ENCODE measurements at regions not wholly inside any gene's neighbourhood (a gene's known extent, or its start where the extent isn't known, plus 50 kb on each side); places are given as distances from the start of the nearest gene placed in this dataset.

DNA sequence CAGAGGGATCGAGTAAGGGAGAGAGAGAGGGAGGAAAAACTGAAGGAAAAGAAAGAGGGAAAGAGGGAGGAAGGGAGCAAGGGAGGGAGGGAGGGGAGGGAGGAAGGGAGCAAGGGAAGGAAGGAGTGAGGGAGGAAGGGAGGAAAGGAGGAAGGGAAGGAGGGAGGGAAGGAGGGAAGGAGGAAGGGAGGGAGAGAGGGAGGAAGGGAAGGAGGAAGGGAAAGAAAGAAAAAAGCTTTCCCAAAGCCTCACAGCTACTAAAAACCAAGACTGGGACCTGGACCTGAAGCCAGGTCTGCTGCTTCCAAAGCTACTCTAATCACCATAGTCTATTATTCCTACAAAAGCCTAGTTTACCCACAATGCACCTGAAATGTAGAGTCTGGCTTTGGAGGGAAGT, 259.8 kb upstream of the WWC1 start:
- H3K4me3 Mint-ChIP-seq (ENCODE audit: low read depth) = no peak overlapping the region
- TF ChIP-seq, protein P1, sequence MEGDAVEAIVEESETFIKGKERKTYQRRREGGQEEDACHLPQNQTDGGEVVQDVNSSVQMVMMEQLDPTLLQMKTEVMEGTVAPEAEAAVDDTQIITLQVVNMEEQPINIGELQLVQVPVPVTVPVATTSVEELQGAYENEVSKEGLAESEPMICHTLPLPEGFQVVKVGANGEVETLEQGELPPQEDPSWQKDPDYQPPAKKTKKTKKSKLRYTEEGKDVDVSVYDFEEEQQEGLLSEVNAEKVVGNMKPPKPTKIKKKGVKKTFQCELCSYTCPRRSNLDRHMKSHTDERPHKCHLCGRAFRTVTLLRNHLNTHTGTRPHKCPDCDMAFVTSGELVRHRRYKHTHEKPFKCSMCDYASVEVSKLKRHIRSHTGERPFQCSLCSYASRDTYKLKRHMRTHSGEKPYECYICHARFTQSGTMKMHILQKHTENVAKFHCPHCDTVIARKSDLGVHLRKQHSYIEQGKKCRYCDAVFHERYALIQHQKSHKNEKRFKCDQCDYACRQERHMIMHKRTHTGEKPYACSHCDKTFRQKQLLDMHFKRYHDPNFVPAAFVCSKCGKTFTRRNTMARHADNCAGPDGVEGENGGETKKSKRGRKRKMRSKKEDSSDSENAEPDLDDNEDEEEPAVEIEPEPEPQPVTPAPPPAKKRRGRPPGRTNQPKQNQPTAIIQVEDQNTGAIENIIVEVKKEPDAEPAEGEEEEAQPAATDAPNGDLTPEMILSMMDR (IDR thresholded peaks at IDR 0.05; ENCODE audit: unreplicated experiment) = no peak
- H3K27me3 Mint-ChIP-seq = peaks cover 23% of the 10 kb centered on the region
- peak overlapping the region; percentile 27 for H3K27ac Mint-ChIP-seq
- no peak for DNase-seq (ENCODE audit: low spot score, unreplicated experiment)
- no peaks in the 10 kb centered on the region for H3K36me3 Mint-ChIP-seq (ENCODE audit: insufficient read depth)
- no peaks in the 10 kb centered on the region for H3K4me1 Mint-ChIP-seq (ENCODE audit: low read depth)
- no peaks in the 10 kb centered on the region for H3K9me3 Mint-ChIP-seq (ENCODE audit: low read depth)

DNA sequence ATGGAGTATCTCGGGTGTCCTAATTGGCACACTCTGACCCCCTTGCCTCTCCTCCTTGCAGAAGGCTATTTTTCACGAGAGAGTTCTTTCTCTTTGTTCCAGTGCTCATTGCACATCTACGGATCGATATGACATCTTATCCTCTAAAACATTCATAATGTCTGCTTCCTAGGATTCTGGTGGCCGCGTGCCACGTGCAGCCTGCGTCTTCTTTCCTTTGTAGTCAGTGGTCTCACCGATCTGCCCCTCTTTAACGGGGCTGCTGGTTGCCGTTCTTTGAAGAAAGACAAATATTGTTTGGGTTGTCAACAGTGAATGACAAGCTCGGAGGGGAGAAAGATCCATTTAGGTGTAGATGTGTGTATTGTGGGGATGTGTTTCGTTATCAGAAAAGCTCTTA, 252.4 kb upstream of the WWC1 start:
- H3K9me3 Mint-ChIP-seq (ENCODE audit: low read depth) = no peaks in the 10 kb centered on the region
- H3K4me3 Mint-ChIP-seq (ENCODE audit: low read depth) = no peak overlapping the region
- TF ChIP-seq, protein P1 (IDR thresholded peaks at IDR 0.05; ENCODE audit: unreplicated experiment) = no peak
- no peaks in the 10 kb centered on the region for H3K36me3 Mint-ChIP-seq (ENCODE audit: insufficient read depth)
- DNase-seq (ENCODE audit: low spot score, unreplicated experiment) = no peak
- peaks cover 10% of the 10 kb centered on the region for H3K4me1 Mint-ChIP-seq (ENCODE audit: low read depth)
- peaks cover 21% of the 10 kb centered on the region for H3K27me3 Mint-ChIP-seq
- no peak overlapping the region for H3K27ac Mint-ChIP-seq

DNA sequence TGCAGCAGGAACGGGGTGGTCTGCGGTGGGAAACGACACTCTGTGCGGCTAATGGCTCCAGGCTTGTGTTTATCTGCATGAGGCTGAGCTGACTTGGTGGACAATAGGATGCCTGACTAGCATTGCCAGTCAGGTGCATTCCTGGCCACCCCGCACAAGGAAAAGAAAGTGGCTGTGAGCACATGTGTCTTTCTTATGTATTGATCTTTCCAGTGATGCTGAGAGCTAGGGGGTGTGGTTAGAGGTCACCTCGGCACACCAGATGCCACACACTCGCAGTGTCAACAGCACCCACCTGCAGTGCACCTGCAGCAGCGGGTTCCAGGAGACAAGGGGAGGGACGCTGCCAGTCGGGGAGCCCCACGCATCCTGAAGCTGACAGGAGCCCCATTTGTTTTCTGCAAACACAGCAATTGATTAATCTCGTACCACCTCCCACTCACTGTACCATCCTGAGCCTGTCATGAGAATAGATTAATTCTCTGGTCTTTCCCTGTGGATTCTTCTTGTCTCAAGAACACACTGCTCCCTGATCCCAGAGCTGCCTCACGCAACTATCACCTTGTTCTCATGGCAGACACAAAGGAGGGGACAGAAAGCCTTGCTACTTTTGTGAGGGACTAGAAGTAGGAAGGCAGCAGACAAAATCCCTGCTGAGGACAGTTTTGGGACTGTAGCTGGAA, 251.7 kb upstream of the WWC1 start:
- no peaks in the 10 kb centered on the region for H3K9me3 Mint-ChIP-seq (ENCODE audit: low read depth)
- no peaks in the 10 kb centered on the region for H3K36me3 Mint-ChIP-seq (ENCODE audit: insufficient read depth)
- peaks cover 10% of the 10 kb centered on the region for H3K4me1 Mint-ChIP-seq (ENCODE audit: low read depth)
- DNase-seq (ENCODE audit: low spot score, unreplicated experiment) = no peak
- H3K27me3 Mint-ChIP-seq = peaks cover 21% of the 10 kb centered on the region
- H3K4me3 Mint-ChIP-seq (ENCODE audit: low read depth) = no peak overlapping the region
- peak overlapping the region; percentile 38 for H3K27ac Mint-ChIP-seq
- TF ChIP-seq, protein P1 (IDR thresholded peaks at IDR 0.05; ENCODE audit: unreplicated experiment) = no peak

DNA sequence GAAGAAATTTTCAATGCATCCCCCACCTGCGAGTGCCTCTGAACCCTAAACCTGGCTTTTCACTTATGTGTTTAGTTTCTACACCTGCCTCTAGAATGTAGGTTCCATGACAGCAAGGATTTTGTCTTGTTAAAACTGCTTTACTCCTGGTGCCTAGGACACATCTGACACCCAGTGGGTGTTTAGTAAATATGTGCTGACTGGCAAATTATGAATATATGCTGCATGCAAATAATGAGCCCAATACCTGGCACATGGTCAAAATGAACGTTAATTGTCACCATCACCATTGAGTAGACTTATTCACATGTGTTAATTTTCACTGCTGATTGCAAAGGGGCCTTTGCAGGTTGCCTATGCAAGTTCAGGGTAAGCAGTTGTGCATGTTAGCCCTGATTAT, 249.9 kb upstream of the WWC1 start:
- no peak overlapping the region for H3K27ac Mint-ChIP-seq
- no peaks in the 10 kb centered on the region for H3K36me3 Mint-ChIP-seq (ENCODE audit: insufficient read depth)
- H3K9me3 Mint-ChIP-seq (ENCODE audit: low read depth) = no peaks in the 10 kb centered on the region
- peaks cover 10% of the 10 kb centered on the region for H3K4me1 Mint-ChIP-seq (ENCODE audit: low read depth)
- peaks cover 35% of the 10 kb centered on the region for H3K27me3 Mint-ChIP-seq
- H3K4me3 Mint-ChIP-seq (ENCODE audit: low read depth) = no peak overlapping the region
- DNase-seq (ENCODE audit: low spot score, unreplicated experiment) = no peak
- TF ChIP-seq, protein P1 (IDR thresholded peaks at IDR 0.05; ENCODE audit: unreplicated experiment) = no peak

DNA sequence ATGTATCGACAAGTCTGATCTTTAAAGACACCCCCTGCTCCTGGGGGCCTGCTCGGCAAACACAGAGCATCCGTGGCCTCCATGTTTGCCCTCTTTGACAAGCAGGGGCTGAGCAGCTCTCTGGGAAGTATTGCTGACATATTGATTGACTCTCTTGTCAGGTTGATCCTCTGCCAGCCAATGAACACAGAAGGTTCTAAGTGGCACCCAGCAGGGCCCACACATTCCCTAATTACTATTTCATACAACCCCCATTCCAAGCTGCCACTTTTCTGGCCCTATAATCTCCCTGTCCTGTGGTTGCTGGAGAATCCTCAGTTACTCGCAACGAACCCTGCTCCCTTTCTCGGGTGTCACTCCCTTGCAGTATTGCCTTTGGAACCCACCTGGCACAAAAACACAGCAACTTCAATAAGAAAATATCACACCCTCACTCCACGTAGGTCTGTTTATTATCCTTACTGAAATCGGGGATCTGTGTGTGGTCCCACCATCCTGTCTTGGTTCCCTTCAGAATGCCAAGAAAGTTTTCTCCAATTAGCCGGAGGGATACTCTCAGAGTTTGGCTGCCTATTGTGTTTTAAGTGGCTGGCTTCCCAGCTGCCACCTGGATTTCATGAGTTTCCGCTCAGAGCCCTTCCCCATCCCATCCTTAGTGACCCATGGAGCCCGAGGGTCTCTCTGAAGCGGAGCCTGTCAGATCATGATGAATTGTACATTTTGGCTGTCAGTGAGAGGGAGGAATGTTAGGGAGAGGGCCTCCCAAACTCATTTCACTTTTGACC, 249.0 kb upstream of the WWC1 start:
- peaks cover 13% of the 10 kb centered on the region for H3K4me1 Mint-ChIP-seq (ENCODE audit: low read depth)
- TF ChIP-seq, protein P1 (IDR thresholded peaks at IDR 0.05; ENCODE audit: unreplicated experiment) = no peak

More for the DNA sequence above, 249.0 kb upstream of the WWC1 start:
- peaks cover 39% of the 10 kb centered on the region for H3K27me3 Mint-ChIP-seq
- H3K4me3 Mint-ChIP-seq (ENCODE audit: low read depth) = no peak overlapping the region
- no peak overlapping the region for H3K27ac Mint-ChIP-seq
- DNase-seq (ENCODE audit: low spot score, unreplicated experiment) = no peak
- H3K9me3 Mint-ChIP-seq (ENCODE audit: low read depth) = no peaks in the 10 kb centered on the region
- no peaks in the 10 kb centered on the region for H3K36me3 Mint-ChIP-seq (ENCODE audit: insufficient read depth)
